GM21360 (cell line): ENCODE measurements at regions not wholly inside any gene's neighbourhood (a gene's known extent, or its start where the extent isn't known, plus 50 kb on each side); places are given as distances from the start of the nearest gene placed in this dataset.
"Not testable (repeated sequence)": the region's sequence is repeated elsewhere in the genome, so short reads cannot be mapped to it uniquely, and the experiment has no call there.

Experiments
- ATAC-seq: cut with Tn5 transposase; IDR thresholded peaks from one replicate; pipeline ENCODE4 v1.9.1; 2021; ENCODE audit warnings: mild to moderate bottlenecking, moderate library complexity; ENCODE audit not compliant: unreplicated experiment

DNA sequence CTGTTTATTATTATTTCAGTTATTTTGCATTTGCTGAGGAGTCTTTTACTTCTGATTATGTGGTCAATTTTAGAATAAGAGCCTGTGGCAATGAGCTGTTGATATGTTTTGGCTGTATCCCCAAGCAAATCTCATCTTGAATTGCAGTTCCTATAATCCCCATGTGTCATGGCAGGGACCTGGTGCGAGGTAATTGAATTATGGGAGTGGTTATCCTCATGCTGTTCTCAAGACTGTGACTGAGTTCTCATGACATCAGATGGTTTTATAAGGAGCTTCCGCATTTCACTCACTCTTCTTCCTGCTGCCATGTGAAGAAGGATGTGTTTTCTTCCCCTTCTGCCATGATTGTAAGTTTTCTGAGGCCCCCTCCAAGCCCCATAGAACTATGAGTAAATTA, 114.9 kb upstream of the SLCO6A1 start:
- ATAC-seq, result no peak

DNA sequence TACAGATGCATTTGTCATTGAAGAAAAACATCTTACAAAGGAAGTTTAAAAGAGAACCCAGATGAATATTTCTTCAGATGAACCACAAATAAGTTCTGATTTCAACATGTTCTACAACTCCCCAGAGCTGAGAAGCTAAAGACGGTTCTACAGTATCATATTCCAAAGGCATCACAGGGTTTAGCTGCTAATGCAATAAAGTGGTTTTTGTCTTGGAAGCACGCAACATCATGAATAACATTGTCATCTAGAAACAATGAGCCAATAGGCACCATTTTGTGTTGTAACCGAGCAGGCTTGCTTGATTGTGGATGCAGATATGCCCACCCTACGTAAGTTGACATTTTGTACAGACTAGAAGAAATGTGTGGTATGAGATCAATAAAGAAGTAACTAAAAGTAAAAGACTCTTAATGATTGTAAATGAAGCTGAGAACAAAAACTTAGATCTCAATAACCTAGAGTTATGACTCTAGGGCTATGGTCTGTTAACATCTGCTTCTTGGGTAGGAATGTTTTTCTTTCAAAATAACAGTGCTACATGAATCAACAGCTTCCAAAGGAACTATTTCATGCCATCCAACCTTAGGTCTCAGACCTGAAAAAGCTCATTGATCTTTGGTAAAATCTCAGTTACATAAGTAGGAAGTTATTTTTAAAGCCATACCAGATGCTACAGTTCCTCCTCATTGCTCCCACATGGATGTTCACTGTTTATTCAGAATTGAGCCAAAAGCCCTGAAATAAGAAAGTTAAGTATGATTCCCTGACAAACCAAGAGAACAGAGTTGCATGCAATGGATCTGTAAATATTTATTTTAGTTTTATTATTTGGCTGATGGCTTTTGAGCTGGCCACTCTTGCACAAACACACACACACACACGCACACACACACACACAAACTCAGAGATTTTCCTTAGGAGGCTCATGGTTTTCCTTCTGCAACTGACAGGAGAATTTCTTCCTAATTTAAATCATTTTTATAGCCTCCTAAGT, 118.7 kb upstream of the SLCO6A1 start:
- no peak for ATAC-seq

DNA sequence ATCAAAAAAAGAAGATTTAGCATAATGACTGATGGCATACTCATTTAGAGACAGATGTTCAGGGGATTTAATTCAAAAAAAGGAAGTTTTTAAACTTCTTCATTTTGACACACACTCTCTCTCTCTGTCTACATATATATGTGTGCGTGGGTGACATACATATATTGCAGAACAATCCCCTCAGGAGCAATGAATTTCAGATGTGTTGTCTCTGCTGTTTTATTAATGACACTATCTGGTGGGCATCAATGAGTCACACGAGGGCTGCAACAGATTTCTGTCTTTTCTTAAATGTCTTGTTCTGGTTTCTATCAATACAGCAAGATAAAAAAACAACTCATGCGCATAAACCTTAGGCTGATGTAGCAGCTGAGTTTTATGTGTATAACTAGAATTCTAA, 123.5 kb upstream of the SLCO6A1 start:
- ATAC-seq, result no peak

DNA sequence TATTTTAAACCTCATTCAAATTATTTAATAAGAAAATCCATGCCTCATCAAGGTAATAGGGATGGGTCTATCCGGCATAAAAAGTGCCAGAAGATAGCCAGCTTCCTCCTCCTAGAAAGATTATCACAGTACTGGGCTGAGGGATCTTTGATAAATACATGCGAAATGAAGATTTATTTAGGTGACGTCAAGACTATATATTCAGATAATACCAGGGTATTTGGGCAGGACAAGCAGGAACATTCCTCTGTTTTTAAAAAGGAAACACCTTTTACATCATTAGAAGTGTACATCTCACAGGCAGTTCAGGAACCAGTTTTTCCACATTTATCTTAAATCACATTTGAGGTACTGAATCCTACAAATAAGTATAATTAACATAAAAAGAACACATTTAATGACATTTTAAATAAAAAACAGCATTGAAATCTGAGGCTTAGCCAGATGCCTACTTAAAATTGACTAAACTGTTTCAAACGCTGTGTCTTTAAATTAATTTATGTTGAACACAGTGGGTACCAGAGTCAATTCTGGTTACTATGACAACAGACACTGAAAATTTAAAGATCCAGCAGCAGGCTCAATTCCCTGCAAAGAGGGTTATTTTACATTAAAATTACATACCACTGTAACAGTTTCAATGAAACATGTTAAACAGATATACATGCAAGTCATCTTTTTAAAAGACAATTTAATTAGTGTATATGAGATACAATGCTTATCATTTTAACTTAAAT, 124.7 kb upstream of the SLCO6A1 start:
- no peak for ATAC-seq

DNA sequence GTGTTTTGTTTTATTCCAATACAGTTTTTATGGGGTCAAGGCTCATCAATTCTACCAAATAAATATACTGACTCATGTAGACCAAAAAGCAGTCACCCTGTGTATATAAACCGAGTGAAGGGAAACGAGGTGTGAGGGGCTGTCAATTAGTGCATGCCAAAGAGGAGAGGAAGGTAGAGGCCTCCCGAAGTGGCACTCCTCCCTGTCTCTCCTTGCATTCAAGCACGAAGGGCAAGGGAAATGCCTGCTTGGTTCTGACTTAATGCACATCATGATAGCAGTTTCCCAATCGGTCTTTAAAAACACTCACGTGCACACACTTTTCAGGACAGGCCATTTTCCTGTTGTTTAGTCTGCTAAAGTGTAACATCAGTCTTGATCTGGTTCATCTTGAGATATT, 125.6 kb upstream of the SLCO6A1 start:
- no peak for ATAC-seq

DNA sequence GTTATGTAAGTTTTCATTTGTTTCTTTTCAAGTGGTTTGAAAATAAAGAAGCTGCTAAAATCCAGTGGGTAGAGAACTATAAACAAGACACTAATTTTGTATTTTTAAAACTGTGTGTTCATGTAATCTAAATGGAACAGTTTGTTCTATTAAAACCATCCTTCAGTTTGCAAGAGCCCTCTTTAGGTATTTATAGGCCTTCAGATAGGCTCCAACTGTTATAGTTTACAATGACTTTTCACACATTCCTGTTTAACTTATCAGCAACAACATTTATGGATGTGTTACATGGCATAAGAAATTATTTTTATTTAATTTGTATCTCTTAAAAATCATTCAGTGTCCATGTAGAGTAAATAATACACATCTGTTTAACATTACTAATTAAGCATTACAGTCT, 126.7 kb upstream of the SLCO6A1 start:
- no peak for ATAC-seq

DNA sequence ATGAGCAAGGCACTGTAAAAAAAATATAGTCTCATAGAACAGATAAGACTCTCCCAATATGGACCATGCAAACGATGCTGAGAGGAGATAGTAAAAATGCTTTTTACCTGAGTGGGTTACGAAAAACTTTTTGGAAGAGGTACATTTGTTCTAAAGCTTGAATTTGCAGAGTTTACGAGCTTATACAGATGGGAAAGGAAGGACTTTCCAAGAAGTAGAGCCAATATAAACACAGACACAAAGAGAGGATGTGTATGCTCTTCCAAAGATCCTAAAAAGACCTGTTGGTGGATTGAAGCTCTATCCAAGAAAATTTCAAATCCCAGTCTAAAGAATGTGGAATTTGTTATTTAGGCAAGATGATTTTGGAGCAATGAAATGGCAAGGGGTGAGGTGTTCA, 127.1 kb upstream of the SLCO6A1 start:
- no peak for ATAC-seq

DNA sequence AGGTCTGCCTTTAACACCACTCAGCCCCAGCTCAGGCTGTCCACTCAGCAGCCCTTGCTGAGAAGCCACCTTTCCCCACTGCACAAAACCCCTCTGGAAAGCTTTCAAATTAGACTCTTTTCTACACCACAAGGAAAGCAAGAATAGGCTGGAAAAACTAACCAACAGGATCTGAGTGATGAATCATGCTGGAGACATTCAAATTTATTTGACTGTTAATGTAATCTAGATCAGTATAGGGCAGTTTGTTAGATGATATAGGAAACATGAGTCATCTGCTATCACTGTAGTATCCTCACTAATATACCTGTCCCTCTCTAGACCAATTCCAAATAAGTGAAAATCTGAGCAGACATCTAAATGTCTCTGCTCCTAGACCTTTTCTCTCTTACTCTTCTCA, 127.8 kb upstream of the PAM start:
- ATAC-seq, result no peak

DNA sequence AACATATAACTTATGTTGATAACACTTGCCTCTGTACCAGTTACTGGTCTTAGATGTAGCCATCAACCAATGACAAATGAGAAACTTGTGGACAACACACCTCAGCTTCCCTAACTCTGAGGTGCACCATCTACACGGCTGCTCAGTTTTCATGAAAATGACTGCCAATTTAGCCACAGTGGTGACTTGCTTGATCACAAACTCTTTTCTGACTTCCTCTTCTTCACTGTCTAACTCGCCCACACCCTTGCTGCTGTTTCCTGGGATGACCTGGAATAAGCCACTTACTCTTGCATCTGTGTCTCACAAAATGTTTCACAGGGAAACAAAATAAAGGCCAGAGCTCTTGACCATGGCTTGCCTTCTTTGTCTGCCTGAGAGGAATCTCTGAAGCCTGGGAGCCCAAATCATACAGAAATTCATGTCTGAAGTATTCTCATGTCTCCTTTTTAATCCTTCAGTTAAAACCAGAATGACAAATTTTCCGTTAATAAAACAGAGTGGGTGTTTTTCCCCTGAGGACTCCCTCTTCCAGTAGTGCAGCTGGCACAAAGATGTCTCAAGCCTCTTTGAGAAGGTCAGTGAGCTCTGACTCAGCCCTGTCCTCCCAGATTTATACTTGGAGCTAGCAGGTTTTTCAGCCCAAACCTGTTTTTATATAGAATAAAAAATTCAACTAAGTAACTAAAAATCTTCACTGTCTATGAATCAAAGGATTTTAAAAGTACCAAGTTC, 126.5 kb upstream of the PAM start:
- no peak for ATAC-seq

DNA sequence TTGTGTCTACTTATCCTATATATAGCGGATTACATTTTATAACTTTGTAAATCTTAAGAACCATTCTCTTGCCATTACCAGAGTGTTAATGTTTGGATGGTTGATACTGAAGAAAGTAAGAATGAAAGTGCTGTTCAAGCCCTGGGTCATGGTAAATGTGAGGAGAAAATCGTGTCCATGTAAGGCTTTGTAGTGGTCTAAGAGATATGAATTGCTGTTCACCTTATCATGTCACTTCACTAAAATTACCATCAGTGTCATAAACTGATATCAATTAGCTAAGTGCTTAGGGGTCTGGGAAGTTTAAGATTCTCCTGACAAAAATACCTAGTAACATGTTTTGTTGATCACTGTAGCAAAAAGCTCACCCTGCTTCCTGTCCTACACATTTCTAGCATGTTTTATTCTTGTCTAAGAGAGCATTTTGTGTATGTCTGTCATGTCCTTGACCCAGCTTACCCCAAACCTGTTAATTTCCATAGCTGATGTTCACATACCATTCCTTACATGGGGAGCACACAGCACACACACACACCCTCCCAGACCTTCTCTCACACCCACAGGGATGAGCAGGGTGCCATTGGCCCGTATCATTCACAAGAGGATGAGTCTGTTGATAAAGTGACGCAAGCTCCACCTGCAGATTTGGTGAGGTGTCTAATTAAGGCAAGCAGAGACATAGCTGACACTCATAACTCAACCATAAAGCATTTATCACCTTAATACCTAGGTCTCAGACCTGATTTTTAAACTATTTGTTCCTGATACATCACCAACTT, 125.1 kb upstream of the PAM start:
- no peak for ATAC-seq

DNA sequence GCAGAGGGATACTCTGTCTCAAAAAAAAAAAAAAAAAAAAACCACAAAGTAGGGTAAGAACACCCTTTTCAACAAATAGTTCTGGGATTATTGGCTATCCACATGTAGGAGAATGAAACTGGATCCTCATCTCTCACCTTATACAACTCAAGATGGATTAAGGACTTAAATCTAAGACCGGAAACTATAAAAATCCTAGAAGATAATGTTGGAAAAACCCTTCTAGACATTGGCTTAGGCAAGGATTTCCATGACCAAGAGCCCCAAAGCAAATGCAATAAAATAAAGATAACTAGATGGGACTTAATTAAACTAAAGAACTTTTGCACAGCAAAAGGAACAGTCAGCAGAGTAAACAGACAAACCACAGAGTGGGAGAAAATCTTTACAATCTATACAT, 119.7 kb upstream of the PAM start:
- ATAC-seq, result not testable (repeated sequence)

DNA sequence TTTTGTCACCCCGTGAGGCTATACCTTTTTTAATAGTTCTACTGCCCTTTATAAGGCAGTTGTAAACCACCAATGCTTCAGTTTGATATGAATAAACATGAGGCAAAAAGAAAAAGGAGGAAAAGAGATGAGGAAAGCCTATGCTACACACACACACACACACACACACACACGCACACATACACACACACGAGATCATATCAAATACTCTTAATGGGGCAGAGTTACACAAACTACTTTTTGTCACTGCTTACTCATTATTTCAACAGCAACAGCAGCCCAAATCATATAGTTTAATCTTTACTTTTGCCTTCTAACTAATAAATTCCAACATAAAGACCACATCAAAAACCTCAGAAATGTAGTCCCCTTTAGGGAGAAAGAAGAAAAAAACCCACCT, 116.8 kb upstream of the PAM start:
- ATAC-seq, result no peak

DNA sequence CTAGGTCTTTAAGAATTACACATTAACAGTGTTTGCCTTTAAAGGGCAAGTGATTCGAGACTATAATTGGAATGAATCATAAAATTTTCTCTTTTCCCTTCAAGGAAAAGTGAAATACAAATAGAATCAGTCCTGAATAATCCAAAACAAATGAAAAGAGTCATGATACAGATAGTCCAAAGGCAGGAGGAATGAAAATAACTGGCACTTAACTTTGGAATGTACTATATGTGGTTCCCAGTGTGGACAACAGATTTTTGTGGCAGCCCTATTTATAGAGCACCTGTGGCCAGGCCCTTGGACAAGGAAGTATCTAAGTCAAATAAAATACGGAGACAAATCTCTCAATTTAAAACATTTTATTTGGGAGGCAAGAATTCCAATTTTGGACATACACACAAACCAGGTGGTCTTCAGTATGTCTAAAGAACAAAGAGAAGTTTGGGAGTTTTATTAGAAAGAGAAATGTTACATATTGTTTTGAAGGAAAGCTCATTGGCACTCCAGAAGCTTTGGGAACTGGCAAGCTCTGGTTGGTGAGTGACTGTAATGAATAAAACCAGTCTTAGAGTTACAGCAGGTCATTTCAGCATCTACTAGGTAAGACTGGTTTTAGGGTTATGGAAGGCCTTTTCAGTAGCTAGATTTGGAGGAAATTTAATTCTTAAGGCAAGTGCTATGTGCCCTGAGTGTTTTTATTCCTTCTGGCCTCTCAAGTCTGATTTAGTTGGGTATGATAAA, 116.0 kb upstream of the PAM start:
- no peak for ATAC-seq

DNA sequence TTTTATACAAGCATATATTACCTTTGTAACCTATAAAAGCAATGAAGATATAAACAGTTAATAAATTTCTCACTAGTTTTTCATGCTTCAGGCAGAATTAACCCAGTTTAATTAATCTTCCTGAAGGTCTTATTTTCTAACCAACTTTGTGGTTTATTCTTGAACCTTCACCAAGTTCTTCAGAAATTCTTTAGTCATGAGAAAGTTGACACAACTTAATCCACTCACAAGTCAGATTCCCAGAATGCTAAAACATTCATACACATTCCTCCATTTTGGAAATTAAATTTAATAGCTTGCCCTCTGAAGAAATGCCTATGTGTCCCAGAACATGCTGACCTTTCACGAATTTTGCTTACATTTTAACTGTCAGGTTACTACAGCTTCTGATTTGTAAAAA, 105.4 kb upstream of the PAM start:
- ATAC-seq, result no peak

DNA sequence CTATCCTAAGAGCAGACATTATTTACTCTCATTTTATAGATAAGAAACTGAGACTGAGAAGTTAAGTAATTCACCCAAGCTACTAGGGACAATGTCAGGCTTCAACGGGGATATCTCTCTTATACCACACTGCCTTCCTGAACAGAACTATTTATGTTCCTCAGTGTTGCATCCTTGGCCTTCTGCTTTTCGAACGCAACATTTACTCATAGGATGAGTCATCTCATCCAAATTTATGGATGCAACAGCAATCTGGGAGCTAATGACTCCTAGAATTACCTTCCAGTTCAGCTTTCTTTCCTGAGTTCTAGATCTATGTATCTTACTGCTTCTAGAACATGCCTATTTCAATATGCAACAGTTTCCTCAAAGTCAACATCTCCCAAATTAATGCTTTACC, 103.6 kb upstream of the PAM start:
- no peak for ATAC-seq

DNA sequence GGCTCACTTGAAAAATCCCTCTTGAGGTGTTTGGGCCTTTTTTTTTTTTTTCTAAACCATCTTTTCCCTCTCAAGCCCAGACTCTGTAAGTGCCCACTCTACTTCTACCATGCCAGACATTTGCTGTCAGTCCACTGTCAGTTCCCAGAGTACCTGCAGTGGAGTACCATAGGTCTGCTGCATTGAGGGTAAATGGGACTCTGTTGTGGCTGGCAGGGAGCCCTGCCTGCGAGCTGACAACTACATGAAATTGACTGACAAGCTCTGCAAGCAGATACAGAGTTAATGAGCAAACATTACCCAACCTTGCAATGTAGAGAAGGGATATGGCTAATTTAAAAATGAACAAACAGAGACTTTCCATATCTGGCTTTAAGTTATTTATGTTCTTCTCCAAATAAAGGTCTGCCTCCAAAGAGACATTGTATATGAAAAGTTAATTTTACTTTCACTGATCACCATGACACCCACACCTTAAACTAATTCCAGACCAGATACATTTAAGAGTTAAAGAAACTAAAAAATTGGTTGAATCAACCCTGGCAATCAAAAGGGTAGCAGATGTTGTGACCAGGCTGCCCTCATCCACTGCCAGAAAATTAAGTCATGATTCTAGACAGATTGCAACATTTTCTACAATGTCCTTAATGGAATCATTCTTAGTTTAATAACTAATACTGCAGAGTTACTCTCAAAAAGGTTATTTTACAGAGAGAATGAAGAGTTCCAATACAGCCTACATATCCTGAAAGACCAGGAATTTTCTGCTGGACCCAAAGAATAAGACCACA, 100.4 kb upstream of the PAM start:
- ATAC-seq, result no peak

DNA sequence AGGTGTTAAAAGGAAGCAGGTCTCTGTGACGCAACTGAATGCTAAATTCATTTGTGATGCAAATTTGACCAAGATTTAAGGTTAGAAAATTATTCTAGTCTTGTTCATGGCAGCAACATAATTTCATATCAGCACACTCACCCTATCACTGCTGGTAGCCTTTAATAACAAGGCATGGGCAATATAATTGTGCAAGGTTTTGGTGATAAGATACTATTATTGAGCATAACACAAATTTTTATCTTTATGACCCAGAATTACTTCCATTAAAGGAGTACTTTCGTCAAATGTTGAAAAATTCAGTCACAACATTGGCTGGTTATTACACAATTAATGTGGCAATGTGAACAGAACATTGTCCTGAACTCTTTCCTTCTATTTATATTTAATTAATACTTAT, 96.0 kb upstream of the PAM start:
- no peak for ATAC-seq

DNA sequence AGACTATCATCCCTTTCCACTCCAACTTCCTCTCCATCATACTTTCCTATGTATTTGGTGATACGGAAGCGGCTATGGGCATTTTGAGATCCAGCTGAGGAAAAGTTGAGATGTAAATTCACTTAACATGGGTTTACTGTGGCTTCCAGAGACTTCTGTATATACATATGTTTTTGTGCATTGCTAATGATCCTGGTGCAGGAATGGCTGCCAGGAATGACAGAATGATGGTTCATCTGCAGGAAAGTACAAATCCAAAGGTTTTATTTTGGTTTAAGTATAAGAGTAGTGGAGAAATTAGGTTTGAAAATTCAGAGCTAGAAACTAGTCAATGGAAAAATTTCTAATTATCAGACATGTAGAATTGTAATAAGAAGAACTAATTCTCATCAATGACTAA, 95.0 kb upstream of the PAM start:
- ATAC-seq, result no peak
